ENCODE measurements at regions not wholly inside any gene's neighbourhood (a gene's known extent, or its start where the extent isn't known, plus 50 kb on each side); places are given as distances from the start of the nearest gene placed in this dataset.

DNA sequence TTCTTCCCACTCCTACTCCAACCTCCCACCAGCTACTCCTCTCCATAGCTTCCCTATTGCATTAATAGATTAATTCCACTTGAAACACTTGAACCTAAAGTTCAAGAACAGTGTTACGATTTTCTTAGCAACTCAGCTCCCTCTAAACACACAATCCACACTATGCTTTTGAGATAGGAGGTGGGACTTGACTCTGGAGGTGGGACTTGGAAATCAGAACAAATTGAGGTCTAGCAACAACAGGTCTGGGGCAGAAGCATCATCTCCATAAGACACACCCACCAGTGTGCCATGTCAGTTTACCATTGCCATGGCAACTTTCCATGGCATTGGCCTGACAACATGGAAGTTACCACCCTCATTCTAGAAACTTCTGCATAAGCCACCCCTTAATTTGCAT is 336.5 kb upstream of the ALCAM start:
- TF ChIP-seq NFRKB (IDR thresholded peaks at IDR 0.05) (no peak), SP1 (IDR thresholded peaks at IDR 0.05) (no peak), BHLHE40 (IDR thresholded peaks at IDR 0.05; ENCODE audit: borderline replicate concordance) (no peak), FOXK2 (IDR thresholded peaks at IDR 0.05) (no peak), TARDBP (IDR thresholded peaks at IDR 0.05) (no peak), ELF4 (IDR thresholded peaks at IDR 0.05) (no peak), HDGF (IDR thresholded peaks at IDR 0.05; ENCODE audit: borderline replicate concordance) (no peak), CTBP1 (IDR thresholded peaks at IDR 0.05; ENCODE audit: borderline replicate concordance) (no peak)
- TF ChIP-seq, protein P1, sequence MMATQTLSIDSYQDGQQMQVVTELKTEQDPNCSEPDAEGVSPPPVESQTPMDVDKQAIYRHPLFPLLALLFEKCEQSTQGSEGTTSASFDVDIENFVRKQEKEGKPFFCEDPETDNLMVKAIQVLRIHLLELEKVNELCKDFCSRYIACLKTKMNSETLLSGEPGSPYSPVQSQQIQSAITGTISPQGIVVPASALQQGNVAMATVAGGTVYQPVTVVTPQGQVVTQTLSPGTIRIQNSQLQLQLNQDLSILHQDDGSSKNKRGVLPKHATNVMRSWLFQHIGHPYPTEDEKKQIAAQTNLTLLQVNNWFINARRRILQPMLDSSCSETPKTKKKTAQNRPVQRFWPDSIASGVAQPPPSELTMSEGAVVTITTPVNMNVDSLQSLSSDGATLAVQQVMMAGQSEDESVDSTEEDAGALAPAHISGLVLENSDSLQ (IDR thresholded peaks at IDR 0.05), result no peak

Data from HEK293T (cell line).